GM21423 (cell line): ENCODE measurements at regions not wholly inside any gene's neighbourhood (a gene's known extent, or its start where the extent isn't known, plus 50 kb on each side); places are given as distances from the start of the nearest gene placed in this dataset.
"Not testable (repeated sequence)": the region's sequence is repeated elsewhere in the genome, so short reads cannot be mapped to it uniquely, and the experiment has no call there.

Source experiments
- ATAC-seq: cut with Tn5 transposase; IDR thresholded peaks from one replicate; pipeline ENCODE4 v1.9.1; 2021; ENCODE audit warnings: mild to moderate bottlenecking, moderate library complexity; ENCODE audit not compliant: unreplicated experiment

DNA sequence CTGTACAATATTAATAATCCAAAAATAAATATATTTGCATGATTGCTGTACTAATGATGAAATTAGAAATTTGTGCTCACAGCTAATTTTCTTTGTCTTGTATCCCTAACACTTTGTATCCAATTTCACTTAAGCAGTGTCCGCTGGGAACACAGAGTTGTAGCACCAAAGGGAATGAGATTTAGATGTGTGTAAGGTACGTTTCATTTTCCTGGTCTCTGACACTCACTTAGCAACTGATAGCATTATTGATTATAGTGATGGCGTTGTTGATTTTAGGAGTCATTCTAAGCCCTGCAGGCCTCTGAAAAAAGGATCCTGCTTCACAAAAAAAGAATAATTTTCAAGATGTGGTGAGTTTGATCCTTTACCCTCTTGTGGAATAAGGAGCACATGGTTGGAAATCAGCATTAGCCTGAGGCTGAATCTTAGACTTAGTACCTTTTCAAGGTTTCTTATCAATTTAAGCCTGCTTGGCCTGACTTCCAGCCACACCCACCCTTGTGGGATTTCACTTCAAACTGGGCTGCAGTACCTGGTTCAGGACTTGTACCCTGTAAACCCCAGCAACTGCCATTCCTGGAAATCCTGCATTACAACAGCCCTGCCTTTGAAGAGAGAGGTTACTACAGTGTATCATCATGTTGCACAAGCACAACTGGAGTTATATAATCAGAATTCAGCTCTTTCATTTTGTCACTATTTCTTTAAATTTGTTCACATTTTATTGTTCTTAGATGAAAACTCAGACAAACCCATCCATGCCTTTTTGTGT is 116.2 kb downstream of the RND3 start:
- no peak for ATAC-seq

DNA sequence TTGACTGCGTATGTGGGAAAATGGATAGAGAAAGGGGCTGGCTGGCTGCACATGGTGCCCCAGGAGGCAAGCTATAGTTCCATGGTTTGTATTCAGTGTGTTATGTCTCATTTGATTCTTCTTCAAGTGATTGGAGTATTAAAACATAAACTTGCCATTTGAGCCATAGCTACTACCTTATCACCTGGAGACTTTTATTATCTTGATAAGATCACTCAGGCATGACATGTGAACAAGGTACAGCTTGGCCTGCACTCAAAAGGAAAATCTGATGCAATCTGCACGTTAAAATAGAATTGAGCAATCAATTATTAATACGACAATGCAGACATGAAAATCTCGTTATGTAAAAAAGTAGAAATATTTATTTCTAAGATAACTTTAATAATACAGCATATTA is 116.9 kb downstream of the RND3 start:
- no peak for ATAC-seq

DNA sequence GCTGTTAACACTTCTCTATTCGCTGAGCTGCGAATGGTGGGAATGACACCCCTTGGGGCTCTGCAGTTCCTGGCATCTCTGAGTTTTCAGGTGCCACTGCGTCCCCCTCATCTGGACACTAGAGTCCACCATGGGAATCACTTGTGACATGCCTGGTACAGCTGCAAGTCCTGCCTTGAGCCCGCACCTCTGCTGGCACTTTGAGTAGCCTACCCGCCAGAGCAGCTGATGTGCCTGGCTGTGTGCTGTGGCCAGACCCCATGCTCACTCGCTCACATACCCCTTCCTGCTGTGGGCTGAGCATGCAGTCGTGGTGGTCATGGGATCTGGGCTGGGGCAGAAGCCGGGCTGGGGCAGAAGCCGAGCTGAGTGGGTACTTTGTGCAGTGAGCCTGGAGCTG is 117.6 kb downstream of the RND3 start:
- ATAC-seq = no peak

DNA sequence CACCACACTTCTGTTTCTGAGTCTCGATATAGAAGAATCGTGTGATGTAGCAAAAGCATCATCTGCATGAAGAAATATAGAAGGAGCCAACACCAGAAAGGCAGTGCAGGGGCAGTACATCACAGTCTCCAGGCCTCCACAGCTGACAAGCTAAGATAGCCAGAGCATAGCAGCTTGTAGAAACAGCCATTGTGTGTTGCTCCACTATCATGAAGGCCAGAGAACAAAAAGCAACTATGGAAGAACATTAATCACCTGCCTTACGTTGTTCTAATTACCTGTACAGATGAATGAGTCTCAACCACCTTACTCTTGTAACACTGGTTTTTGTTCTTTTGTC is 129.0 kb downstream of the RND3 start:
- ATAC-seq = no peak

GRCh38 chr2:150357770-150358467 is 129.5 kb downstream of the RND3 start:
- peak; percentile 43 for ATAC-seq

- ATAC-seq = no peak
Measured at GRCh38 chr2:150355440-150355839, 132.0 kb downstream of the RND3 start.

DNA sequence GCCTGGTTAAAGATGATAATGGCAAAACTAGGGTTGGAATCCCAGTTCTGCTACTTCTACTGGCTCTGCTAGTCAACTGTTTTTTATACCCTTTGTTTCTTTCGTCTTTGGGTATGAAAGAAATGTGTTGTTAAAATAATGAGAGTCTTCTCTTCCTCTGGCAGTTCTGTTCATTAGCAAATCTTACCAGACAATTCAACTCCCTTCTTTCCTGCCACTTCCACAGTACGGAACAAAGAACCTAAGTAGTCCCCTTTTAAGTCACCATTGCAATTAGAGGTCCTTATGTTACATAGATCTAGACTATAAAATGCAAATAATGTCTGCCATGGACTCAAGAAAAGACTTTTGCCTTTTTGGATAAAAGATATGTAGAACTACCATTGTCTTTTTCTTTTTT is 134.1 kb downstream of the RND3 start:
- ATAC-seq = no peak

DNA sequence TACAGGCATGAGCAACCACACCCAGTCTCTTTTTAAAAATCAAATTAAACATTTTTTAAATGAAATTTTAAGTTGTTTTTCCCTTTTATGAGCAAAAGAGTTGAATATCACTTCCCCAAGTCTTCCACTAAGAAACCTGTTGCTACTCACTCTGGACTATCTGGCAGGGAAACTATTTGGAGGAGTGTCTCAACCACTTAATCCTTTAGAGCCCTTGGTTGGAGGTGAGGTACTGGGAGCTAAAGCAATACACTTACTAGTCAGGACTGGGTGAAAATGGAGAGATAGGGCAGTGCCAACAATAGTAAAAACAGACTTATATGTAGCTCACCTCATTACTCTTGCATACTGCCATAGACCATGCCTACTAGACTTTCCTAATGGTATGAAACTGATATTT is 135.5 kb downstream of the RND3 start:
- ATAC-seq = no peak

GRCh38 chr2:150350500-150350899 is 137.0 kb downstream of the RND3 start:
- no peak for ATAC-seq

DNA sequence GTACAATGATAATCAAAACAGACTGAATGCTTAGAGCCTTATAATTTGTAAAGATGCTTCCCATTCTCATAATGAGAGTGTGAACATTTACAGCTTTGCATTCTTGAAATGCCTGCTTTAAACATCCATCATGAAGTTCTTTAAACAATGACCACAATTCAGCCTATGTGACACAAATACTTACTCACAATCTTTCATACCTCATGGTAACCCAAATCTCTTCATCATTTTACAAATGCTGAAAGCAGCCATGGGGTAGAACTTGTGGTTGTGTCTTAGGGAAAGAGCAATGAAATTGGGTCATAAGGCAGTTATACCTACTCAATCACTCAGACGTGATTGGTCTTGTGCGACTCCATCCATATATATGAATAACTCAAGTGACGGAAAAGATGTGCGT is 140.7 kb downstream of the RND3 start:
- ATAC-seq = no peak

GRCh38 chr2:150341982-150342680 is 145.3 kb downstream of the RND3 start:
- no peak for ATAC-seq

GRCh38 chr2:150339951-150340350 is 147.5 kb downstream of the RND3 start:
- no peak for ATAC-seq

- ATAC-seq = no peak
Measured at GRCh38 chr2:150339282-150339681, 148.2 kb downstream of the RND3 start.

- ATAC-seq = no peak
Measured at GRCh38 chr2:150335596-150335995, 151.9 kb downstream of the RND3 start.

- ATAC-seq = no peak
Measured at GRCh38 chr2:150332383-150332782, 155.1 kb downstream of the RND3 start.

- ATAC-seq = no peak
Measured at GRCh38 chr2:150327564-150328489, 159.6 kb downstream of the RND3 start.

GRCh38 chr2:150325656-150326314 is 161.7 kb downstream of the RND3 start:
- no peak for ATAC-seq

GRCh38 chr2:150323071-150323470 is 164.4 kb downstream of the RND3 start:
- ATAC-seq = not testable (repeated sequence)

GRCh38 chr2:150320608-150321007 is 166.9 kb downstream of the RND3 start:
- no peak for ATAC-seq
